Caki2 (cell line): ENCODE measurements at regions not wholly inside any gene's neighbourhood (a gene's known extent, or its start where the extent isn't known, plus 50 kb on each side); places are given as distances from the start of the nearest gene placed in this dataset.
A peak's percentile ranks its signal among the peaks of the same experiment; 100 is the strongest.

ENCODE experiments used
- DNase-seq: peaks from one replicate; pipeline ENCODE4 v3.0.0-alpha.2; 2015; ENCODE audit warnings: low read depth
- in situ Hi-C: cut with HindIII; loops from 2 replicates; pipeline ENCODE4 v1.10.0; 2016; ENCODE audit warnings: low sequenced_read_pairs, low pct_unique_long_range_greater_than_20kb, mixed read lengths

GRCh38 chr1:4324525-4324924, 329.9 kb upstream of the AJAP1 start:
- in situ Hi-C loops = no loop called here

DNA sequence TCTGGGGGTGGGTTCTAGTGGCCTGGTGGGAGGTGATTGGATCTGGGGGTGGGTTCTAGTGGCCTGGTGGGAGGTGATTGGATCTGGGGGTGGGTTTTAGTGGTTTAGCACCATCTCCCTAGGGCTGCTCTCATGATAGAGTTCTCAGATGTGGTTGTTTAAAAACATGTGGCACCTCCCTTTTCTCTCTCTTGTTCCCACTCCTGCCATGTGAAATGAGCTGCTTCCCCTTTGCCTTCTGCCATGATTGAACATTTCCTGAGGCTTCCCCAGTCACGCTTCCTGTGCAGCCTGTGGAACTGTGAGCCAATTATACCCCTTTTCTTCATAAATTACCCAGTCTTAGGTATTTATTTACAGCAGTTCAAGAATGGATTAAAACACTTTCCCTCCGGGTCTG, 327.3 kb upstream of the AJAP1 start:
- in situ Hi-C loops = no loop called here
- no peak for DNase-seq

More at GRCh38 chr1:4324525-4324924, 329.9 kb upstream of the AJAP1 start:
- DNase-seq = no peak

DNA sequence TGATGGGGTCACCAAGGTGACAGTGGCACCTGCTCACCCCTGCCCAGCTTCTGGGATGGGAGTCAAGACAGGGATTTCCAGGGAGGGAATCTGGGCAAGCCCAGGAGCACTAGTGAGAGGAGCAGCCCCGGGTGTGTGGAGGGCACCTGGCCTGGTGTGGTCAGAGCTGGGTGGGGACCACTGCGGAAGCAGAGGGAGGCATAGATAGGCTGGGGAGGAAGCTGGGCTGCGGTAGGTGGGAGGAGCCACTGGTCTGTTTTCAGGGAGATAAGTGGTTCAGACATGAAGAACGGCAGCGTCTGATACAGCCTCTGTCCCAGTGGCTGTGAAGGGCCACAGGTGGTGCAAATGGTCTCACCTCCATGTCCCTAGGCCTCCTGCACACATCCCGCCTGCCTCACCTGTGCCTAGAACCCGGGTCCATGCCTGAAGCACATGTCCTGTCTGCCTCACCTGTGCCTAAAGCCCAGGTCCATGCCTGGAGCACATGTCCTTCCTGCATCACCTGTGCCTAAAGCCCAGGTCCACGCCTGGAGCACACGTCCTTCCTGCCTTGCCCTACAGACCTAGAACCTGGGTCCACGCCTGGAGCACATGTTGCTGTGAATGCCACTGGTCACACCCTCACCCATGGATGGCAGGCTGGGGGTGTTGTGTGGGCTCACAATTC, 325.9 kb upstream of the AJAP1 start:
- DNase-seq = no peak
- in situ Hi-C loops = no loop called here

- DNase-seq = no peak
These were observed 323.3 kb upstream of the AJAP1 start for GRCh38 chr1:4330805-4331766.

GRCh38 chr1:4331767-4332163, 322.6 kb upstream of the AJAP1 start:
- in situ Hi-C loops = no loop called here
- DNase-seq = no peak

More at GRCh38 chr1:4330805-4331766, 323.3 kb upstream of the AJAP1 start:
- in situ Hi-C loops = no loop called here

GRCh38 chr1:4336507-4336906, 317.9 kb upstream of the AJAP1 start:
- in situ Hi-C loops = no loop called here
- DNase-seq = no peak

DNA sequence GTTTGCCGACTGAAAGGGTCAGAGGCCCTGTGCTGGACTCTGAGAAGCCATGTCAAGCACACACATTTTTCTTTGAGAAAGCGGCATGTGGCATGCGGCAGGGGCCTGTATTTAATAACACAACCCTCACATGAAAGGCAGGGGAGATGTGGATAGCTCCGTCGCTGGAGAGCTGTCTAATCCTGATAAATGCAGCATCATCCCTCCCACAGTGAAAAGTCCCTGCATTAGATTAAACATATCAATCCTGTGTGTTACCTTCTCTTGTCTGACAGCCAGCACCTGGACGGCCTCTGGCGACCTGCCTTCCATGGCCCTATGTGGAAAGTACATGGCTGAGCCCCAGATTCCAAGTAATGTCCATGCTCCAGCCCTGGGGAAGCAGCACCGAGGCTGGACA, 313.0 kb upstream of the AJAP1 start:
- in situ Hi-C loops = no loop called here
- no peak for DNase-seq

- in situ Hi-C loops = no loop called here
- DNase-seq = no peak
These were observed 310.2 kb upstream of the AJAP1 start for GRCh38 chr1:4344065-4344732.

- DNase-seq = no peak
- in situ Hi-C loops = no loop called here
These were observed 309.3 kb upstream of the AJAP1 start for GRCh38 chr1:4345094-4345493.

- in situ Hi-C loops = no loop called here
- DNase-seq = peak; percentile 25
These were observed 308.3 kb upstream of the AJAP1 start for GRCh38 chr1:4346131-4346530.

DNA sequence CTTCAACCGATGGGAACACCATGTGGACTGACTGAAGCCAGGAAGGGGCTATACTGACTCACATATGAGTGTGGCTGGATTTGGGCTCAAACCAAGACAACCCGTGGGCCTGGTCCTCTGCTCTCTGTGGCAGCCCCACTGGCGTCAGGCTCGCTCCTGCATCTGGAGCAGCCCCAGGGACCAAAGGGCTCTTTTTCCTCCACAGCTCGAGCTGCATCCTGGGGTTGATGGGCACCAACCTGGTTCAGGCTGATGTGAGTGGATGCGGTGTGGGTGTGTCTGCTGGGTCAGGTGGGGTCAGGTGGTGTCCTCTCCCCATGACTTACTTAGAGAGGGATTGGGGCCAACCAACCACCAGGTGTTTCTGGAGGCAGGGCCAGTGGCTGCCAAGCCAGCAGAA, 303.0 kb upstream of the AJAP1 start:
- DNase-seq = no peak
- in situ Hi-C loops = no loop called here

GRCh38 chr1:4353090-4353856, 301.1 kb upstream of the AJAP1 start:
- in situ Hi-C loops = no loop called here
- no peak for DNase-seq

DNA sequence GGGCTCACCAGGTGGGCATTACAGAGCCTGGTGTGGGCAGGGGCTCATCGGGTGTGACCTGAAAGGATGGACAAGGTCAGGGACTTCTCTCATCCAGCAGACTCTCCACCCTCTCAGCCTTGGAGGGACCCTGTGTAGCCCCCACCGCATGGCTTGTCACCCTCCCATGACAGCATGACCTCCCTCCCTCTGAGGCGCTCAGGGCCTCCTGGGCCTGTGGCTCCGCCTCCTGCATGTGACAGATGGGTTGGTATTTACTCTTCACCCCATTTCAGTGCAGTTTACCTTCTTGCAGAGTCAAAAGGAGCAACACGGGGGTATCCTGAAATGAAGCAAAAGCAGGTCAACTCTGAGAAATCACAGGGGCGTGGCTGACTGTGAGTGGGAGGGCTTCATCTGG, 298.6 kb upstream of the AJAP1 start:
- in situ Hi-C loops = no loop called here
- no peak for DNase-seq

DNA sequence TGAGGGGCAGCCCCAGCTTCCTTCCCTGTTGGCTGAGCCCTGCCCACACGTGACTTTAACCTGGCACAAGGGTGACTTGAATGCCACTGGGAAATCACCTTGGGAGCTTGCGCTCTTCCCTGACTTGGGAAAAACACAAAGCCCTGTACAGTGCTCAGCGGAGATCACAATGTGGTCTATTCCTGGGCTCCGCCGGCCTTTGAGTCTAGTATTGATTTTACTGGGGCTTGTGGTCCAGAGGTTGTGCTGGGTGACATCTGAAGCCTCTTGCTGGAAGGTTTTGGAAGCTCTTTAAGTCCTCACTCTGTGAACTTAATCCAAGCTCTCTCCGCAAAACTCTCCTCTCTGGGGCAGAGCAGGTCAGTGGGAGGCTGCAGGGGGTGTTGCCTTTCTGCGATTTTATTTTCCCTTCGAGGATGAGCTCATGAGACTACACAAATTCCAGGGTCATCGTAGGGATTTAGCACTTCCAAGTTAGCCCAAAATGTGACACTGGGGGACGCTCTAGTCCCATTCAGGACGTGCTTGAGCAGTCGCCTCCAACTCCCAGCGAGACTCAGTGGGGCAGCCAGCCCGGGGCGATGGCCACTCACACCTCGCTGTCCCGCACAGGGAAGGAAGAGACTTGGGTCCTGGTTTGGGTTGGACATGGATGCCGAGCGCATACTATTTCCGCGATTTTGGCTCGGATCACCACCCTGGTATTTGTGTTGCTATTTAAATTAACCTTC, 291.9 kb upstream of the AJAP1 start:
- in situ Hi-C loops = no loop called here
- no peak for DNase-seq

DNA sequence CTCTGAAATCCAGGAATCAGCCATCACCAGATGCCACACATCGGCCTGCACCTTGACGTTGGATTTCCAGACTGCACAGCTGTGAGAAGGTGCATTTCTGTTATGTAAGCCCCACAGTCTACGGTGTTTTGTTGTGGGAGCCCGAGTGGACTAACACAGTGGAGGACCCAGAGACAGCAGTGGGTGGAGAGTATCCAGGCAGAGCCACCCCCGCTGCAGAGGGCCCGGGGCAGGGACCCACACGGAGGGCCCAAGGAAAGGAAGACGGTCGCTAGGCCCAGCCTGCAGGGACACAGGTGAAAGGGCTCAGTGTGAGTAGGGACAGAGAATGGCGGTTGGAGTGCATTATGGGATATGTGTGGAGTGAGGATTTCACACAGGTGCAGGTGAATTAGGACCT, 288.3 kb upstream of the AJAP1 start:
- in situ Hi-C loops = no loop called here
- no peak for DNase-seq

- in situ Hi-C loops = no loop called here
- DNase-seq = no peak
These were observed 287.1 kb upstream of the AJAP1 start for GRCh38 chr1:4367230-4367777.

DNA sequence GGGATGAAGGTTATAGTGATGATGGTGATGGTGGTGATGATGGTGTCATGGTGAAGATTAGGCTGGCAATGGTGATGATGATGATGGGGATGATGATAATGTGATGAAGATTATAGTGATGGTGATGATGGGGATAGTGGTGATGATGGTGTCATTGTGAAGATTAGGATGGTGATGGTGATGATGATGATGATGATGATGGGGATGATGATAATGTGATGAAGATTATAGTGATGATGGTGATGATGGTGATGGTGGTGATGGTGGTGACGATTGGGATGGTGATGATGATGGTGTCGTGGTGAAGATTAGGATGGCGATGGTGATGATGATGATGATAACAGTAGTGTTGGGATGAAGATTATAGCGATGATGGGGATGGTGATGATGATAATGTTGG, 285.1 kb upstream of the AJAP1 start:
- DNase-seq = no peak
- in situ Hi-C loops = no loop called here

DNA sequence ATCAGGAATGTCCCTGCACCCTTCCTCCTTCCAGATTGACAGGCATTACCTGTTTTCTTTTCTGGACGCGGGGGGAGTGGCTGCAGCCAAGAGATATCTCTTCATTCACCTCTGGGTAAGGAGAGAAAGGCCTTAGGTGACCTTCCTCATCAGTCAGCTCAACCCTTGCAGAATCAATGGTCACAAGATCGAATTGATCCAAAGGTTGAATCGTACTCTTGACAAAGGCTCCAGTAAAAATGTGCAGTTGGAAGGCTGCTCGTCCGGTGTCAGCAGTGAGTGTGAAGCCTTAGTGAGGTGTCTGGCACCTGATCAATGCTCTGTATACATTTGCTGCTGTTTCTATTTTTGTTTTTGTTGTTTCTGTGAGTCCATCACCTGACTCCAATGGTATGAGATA, 282.6 kb upstream of the AJAP1 start:
- no peak for DNase-seq
- in situ Hi-C loops = no loop called here
